ENCODE measurements at regions not wholly inside any gene's neighbourhood (a gene's known extent, or its start where the extent isn't known, plus 50 kb on each side); places are given as distances from the start of the nearest gene placed in this dataset.

DNA sequence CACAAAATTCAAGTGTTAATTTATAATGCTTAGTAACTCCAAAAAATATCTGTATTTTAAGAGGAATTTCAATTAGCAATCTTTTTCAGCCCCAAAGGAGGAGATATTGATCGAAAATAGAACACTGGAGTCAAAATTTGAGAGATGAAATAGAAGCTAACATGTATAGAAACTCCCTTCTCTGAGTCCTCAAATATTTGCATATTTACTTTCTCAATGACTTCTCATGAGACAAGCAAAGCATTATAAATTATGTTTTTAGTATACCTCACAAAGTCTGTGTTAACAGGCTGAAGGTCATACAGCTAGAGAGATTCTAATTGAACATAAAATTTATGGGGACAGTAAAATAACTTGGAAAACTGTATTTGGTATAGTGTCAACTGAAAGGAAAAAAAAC, 260.5 kb downstream of the GPAM start:
- Histone ChIP-seq H4K5ac (ENCODE audit: insufficient read length, low read depth, low read length) (no peak overlapping the region), H3K18ac (ENCODE audit: insufficient read length, low read depth, low read length) (no peak overlapping the region), H3K4me1 (ENCODE audit: insufficient read depth, low read length) (no peaks in the 10 kb centered on the region; the same call in 1 of the 2 replicates), H2AFZ (ENCODE audit: low read length) (no peak overlapping the region), H2BK12ac (ENCODE audit: insufficient read length, low read depth, low read length) (no peak overlapping the region), H2BK5ac (ENCODE audit: insufficient read length, low read length) (no peak overlapping the region), H3K27me3 (ENCODE audit: insufficient read depth, low read length) (no peaks in the 10 kb centered on the region), H3K79me1 (ENCODE audit: insufficient read depth, low read depth, low read length, poor library complexity, severe bottlenecking) (no peaks in the 10 kb centered on the region), H3K4me2 (ENCODE audit: insufficient read depth, insufficient read length, low read length) (no peak overlapping the region), H4K8ac (replicated peaks; ENCODE audit: insufficient read length, low read depth, low read length) (no peak overlapping the region), H3T11ph (ENCODE audit: low read length) (no peak overlapping the region), H2BK15ac (ENCODE audit: low read depth, low read length) (no peak overlapping the region), H3K4ac (ENCODE audit: low read depth, low read length) (no peak overlapping the region), H3K27ac (ENCODE audit: insufficient read length, low read depth, low read length) (no peak overlapping the region), H2BK120ac (ENCODE audit: low read depth, low read length, poor library complexity, severe bottlenecking) (no peak overlapping the region), H3K14ac (ENCODE audit: insufficient read depth, low read length) (no peak overlapping the region), H3K79me2 (ENCODE audit: insufficient read depth, low read length) (no peaks in the 10 kb centered on the region), H3K9ac (ENCODE audit: extremely low read depth, insufficient read length, low read length) (no peak overlapping the region), H3K9me3 (ENCODE audit: control insufficient read depth, low read depth, low read length) (no peaks in the 10 kb centered on the region), H3K23me2 (ENCODE audit: insufficient read length, low read depth, low read length, poor library complexity, severe bottlenecking) (no peaks in the 10 kb centered on the region), H3K23ac (ENCODE audit: insufficient read length, low read depth, low read length) (no peak overlapping the region), H4K20me1 (ENCODE audit: control insufficient read depth, insufficient read depth, insufficient read length) (no peaks in the 10 kb centered on the region), H3K56ac (ENCODE audit: insufficient read length, low read depth, low read length) (no peak overlapping the region), H2BK20ac (ENCODE audit: low read depth, low read length, poor library complexity, severe bottlenecking) (no peak overlapping the region), H4K91ac (ENCODE audit: insufficient read length, low read depth, low read length) (no peak overlapping the region), H2AK5ac (ENCODE audit: insufficient read length, low read length) (no peak overlapping the region)
- WGBS (ENCODE audit: extremely low coverage, insufficient read length, low lambda C conversion rate) = no CpG with 5 or more reads among the region's 1 CpG
- H3K9me3 Mint-ChIP-seq = no peaks in the 10 kb centered on the region; a peak in 2 of 5 replicates
- no peak for DNase-seq
- TF ChIP-seq, protein P1, sequence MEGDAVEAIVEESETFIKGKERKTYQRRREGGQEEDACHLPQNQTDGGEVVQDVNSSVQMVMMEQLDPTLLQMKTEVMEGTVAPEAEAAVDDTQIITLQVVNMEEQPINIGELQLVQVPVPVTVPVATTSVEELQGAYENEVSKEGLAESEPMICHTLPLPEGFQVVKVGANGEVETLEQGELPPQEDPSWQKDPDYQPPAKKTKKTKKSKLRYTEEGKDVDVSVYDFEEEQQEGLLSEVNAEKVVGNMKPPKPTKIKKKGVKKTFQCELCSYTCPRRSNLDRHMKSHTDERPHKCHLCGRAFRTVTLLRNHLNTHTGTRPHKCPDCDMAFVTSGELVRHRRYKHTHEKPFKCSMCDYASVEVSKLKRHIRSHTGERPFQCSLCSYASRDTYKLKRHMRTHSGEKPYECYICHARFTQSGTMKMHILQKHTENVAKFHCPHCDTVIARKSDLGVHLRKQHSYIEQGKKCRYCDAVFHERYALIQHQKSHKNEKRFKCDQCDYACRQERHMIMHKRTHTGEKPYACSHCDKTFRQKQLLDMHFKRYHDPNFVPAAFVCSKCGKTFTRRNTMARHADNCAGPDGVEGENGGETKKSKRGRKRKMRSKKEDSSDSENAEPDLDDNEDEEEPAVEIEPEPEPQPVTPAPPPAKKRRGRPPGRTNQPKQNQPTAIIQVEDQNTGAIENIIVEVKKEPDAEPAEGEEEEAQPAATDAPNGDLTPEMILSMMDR (conservative IDR thresholded peaks at IDR 0.05) = no peak
- no peak overlapping the region for H3K27ac Mint-ChIP-seq
- H3K4me1 Mint-ChIP-seq = peaks cover 4 to 13% of the 10 kb centered on the region in 2 experiments
- no peak overlapping the region for H3K4me3 Mint-ChIP-seq
- H3K36me3 Mint-ChIP-seq (ENCODE audit: insufficient read depth in 1 of 3, low read depth in 3 of 3) = no peaks in the 10 kb centered on the region; a peak in 1 of 7 replicates
- H3K27me3 Mint-ChIP-seq (ENCODE audit: low read depth) = peaks cover 1% of the 10 kb centered on the region; the same call in 1 of the 2 replicates
